G401 (cell line): ENCODE measurements at regions not wholly inside any gene's neighbourhood (a gene's known extent, or its start where the extent isn't known, plus 50 kb on each side); places are given as distances from the start of the nearest gene placed in this dataset.

Experiments
- DNase-seq: peaks from one replicate; pipeline ENCODE4 v3.0.0-alpha.2; 2015; ENCODE audit warnings: low spot score
- in situ Hi-C: cut with HindIII; loops from 2 replicates; pipeline ENCODE4 v1.10.0; 2016; ENCODE audit warnings: low sequenced_read_pairs, mixed read lengths

DNA sequence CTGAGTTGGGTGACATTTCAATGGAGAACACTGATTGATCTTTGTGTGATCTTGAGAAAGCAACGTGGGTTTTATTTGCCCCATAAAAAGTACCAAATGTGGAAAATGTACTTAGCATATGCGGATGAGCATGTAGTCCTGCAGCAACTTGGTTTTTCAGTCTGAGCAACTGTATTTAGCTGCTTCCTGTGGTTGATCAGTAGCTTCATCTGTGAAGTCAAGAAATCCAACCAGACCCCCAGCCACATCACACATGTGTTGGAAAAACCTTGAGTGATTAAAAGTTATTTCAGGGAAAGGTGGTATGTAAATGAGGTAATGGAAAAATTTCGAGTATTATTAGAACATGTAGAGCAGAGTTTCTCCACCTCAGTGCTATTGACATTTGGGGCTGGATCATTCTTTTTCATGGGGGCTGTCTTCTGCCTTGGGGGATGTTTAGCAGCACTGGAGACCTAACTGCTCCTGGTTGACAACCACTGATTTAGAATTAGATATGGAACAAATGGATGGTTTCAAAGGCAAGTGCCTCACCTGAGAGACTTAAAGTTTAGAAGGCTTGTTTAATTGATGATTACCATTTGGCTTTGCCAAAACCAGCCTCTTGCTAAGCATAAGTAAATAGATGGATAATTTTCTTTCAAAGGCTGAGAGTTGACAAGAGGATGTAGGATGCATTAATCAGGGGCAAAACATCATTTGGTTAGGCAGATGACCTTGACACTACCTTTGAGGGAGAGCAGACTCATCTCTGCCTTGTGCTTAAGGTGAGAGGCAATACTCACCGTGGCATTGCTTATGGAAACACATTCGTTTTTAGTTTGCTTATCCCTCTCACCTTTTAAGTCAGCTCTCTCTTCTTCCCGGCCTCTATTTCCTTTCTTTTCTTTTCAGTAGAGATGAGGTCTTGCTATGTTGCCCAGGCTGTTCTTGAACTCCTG is 193.0 kb upstream of the RPS6KA3 start:
- in situ Hi-C loops = no loop called here
- no peak for DNase-seq

- in situ Hi-C loops = no loop called here
- DNase-seq = no peak
Observed at GRCh38 chrX:20456971-20457370, 190.3 kb upstream of the RPS6KA3 start.

GRCh38 chrX:20455001-20455400 is 188.3 kb upstream of the RPS6KA3 start:
- in situ Hi-C loops = no loop called here

GRCh38 chrX:20454117-20454516 is 187.4 kb upstream of the RPS6KA3 start:
- in situ Hi-C loops = no loop called here
- no peak for DNase-seq

More at GRCh38 chrX:20455001-20455400, 188.3 kb upstream of the RPS6KA3 start:
- no peak for DNase-seq

GRCh38 chrX:20452487-20452886 is 185.8 kb upstream of the RPS6KA3 start:
- in situ Hi-C loops = no loop called here
- no peak for DNase-seq

GRCh38 chrX:20451929-20452328 is 185.2 kb upstream of the RPS6KA3 start:
- peak; percentile 80 for DNase-seq
- in situ Hi-C loops = no loop called here

DNA sequence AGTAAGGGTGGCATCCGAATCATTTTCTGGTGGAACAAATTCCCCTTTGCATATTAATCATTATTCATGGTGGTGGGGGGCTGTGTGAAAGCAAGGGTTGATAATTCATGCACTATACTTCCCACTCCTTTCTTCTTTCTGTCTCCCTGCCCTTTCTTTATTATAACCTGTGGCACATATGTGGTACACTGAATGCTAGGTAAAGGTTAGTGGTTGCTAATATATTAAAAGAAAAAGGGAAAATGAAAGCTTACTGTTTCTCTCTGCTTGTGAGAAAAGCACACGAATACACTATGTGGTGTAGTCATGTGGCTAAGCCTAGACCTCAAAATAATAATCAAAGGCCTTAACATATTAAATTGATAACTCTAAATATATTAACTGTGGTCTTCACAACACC is 178.4 kb upstream of the RPS6KA3 start:
- in situ Hi-C loops = no loop called here
- DNase-seq = no peak

- in situ Hi-C loops = no loop called here
- peak; percentile 37 for DNase-seq
Observed at GRCh38 chrX:20442597-20442996, 175.9 kb upstream of the RPS6KA3 start.

- DNase-seq = no peak
- in situ Hi-C loops = no loop called here
Observed at GRCh38 chrX:20441123-20441522, 174.4 kb upstream of the RPS6KA3 start.

GRCh38 chrX:20438871-20439526 is 172.3 kb upstream of the RPS6KA3 start:
- in situ Hi-C loops = no loop called here
- DNase-seq = no peak

- in situ Hi-C loops = no loop called here
- DNase-seq = no peak
Observed at GRCh38 chrX:20437683-20438082, 171.0 kb upstream of the RPS6KA3 start.

DNA sequence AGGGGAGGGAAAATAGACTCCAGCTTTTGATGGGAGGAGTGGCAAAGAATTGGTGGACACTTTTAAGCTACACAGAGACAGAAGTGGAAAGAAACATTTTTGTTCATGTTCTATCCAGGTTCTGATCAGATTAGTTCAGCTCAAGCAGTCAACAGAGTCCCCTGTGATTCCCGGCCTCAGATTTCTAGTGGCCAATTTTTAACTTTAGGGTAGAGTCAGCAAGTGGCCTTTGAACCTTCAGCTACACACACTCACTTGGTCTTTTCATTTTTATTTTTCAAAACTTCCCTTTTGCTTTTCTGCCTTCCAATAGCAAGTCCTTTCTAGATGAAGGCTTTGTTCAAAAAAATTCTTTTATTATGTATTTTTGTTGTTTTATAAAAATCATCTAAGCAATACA is 169.2 kb upstream of the RPS6KA3 start:
- DNase-seq = no peak
- in situ Hi-C loops = no loop called here

GRCh38 chrX:20434986-20435385 is 168.3 kb upstream of the RPS6KA3 start:
- in situ Hi-C loops = no loop called here
- DNase-seq = no peak

GRCh38 chrX:20433388-20433775 is 166.7 kb upstream of the RPS6KA3 start:
- no peak for DNase-seq
- in situ Hi-C loops = no loop called here

DNA sequence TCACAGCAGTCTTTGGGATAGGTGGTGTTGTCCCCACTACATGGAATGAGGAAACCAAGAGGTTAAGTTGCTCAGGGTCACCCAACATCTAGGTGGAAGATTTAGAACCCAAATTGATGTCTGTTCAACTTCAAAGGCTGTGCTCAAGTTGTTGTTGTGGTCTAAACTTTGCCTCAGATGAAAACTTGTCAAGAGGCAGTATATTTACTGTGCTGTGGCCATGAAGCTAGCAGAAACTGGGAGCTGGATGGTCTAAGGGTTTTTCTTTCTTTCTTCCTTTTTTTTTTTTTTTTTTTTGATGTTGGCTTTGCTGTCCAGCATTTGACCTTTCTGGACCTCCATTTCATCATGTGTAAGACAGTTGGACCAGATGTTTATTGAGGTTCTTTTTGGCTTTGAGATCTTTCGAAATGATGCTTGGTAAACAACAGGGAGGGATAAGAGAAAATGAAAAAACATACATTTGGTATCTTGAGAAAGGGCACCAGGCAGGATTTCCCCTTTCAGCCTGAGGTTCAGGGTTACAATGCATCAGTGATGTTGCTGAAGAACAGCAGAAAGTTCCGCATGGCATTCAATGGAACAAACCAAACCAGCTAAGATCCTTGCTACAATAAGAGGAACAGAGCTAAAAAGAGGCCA is 166.2 kb upstream of the RPS6KA3 start:
- no peak for DNase-seq
- in situ Hi-C loops = no loop called here

DNA sequence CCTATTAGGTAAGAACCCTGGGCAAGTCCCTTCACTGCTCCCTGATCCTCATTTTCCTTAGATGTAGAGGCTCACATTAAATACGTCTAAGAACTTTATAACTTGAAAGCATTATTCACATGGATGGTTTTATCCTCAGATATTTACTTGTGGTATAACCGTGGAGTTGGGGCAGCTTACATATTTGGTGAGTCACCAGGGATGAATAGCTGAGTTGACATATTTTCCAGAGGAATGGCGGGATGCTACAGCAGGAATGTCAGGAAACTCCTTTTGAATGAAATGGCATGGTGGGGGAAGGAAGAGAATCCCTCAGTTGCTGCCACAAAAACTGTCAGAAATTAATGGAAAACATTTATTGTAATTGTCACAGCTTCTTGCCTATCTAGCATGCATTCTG is 165.3 kb upstream of the RPS6KA3 start:
- DNase-seq = no peak
- in situ Hi-C loops = no loop called here

DNA sequence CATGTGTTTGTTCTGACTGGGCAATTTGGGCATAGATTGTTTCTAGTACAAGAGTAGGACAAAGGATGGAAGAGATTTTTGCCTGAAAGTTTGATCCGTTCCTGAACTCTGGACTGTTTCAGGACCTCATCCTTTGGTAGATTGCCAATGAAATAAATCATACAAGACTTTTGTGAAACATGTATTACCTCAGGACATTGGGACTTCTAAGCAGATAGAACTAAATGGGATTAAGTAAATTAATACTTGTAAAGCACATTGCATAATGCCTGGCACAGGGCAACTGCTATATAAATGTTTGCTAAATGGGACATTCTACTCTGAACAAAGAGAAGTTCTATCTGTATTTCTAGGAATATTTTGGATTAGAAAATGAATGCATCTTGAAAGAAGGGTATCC is 164.8 kb upstream of the RPS6KA3 start:
- no peak for DNase-seq
- in situ Hi-C loops = no loop called here

- no peak for DNase-seq
- in situ Hi-C loops = no loop called here
Observed at GRCh38 chrX:20427173-20427770, 160.6 kb upstream of the RPS6KA3 start.

DNA sequence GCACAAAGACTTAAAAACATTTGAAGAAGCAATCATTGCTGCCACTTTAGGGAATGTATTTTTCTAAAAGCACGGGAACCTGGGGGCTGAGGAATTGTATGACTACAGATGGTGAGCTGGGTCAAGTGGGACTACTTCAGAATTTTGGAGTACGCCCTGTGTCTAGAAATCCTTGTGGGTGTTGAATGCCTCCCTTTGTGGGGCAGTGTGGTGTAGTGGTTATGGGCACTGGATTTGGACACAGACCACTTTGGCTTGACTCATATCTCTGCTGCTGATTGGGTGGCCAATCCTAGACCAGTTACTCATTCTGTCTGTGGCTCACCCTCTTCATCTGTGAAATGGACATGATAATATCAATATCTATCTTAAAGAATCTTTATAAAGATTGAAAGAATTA is 155.0 kb upstream of the RPS6KA3 start:
- DNase-seq = no peak
- in situ Hi-C loops = no loop called here

GRCh38 chrX:20421275-20421674 is 154.6 kb upstream of the RPS6KA3 start:
- in situ Hi-C loops = no loop called here
- no peak for DNase-seq
